ENCODE measurements at regions not wholly inside any gene's neighbourhood (a gene's known extent, or its start where the extent isn't known, plus 50 kb on each side); places are given as distances from the start of the nearest gene placed in this dataset.

DNA sequence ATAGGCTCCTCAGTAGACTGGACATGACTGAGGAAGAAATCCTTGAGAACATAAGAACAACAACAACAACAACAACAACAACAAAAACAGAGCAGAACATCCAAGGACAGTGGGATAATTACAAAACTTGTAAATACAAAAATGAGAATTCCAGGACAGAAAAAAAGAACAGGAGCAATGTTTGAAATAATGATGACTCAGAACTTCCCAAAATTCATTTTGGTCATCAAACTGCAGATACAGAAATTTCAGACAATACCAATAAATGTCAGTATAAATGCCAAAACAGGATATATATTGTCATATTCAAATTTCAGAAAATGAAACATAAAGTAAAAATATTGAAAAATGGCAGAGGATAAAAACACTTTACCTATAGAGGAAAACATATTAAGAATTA, 259.0 kb downstream of the TRIM36 start:
- TF ChIP-seq, protein P1, sequence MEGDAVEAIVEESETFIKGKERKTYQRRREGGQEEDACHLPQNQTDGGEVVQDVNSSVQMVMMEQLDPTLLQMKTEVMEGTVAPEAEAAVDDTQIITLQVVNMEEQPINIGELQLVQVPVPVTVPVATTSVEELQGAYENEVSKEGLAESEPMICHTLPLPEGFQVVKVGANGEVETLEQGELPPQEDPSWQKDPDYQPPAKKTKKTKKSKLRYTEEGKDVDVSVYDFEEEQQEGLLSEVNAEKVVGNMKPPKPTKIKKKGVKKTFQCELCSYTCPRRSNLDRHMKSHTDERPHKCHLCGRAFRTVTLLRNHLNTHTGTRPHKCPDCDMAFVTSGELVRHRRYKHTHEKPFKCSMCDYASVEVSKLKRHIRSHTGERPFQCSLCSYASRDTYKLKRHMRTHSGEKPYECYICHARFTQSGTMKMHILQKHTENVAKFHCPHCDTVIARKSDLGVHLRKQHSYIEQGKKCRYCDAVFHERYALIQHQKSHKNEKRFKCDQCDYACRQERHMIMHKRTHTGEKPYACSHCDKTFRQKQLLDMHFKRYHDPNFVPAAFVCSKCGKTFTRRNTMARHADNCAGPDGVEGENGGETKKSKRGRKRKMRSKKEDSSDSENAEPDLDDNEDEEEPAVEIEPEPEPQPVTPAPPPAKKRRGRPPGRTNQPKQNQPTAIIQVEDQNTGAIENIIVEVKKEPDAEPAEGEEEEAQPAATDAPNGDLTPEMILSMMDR (IDR thresholded peaks at IDR 0.05 in 8 of 11, conservative IDR thresholded peaks at IDR 0.05 in 3 of 11): no peak
- TF ChIP-seq POLR2A (IDR thresholded peaks at IDR 0.05): no peak
